Sigmoid colon (tissue), 6 donors: ENCODE measurements at regions not wholly inside any gene's neighbourhood (a gene's known extent, or its start where the extent isn't known, plus 50 kb on each side); places are given as distances from the start of the nearest gene placed in this dataset.

ENCODE experiments used
- DNase-seq: peaks from one replicate; pipeline ENCODE4 v3.0.0-alpha.2; 2019
- H3K27ac ChIP-seq, 4 donors: fragments of 200-600 bp; sonication (generic); one replicate each; pipeline ENCODE4 v1.5.1; 2016 to 2019; ENCODE audit warnings: mild to moderate bottlenecking in 1 of 4
- H3K27me3 ChIP-seq, 3 donors: fragments of 200-600 bp; sonication (generic); one replicate each; pipeline ENCODE4 v1.5.1; 2019; ENCODE audit warnings: mild to moderate bottlenecking in 1 of 3
- H3K36me3 ChIP-seq, 4 donors: fragments of 200-600 bp; sonication (generic); one replicate each; pipeline ENCODE4 v1.5.1; 2016 to 2019
- H3K4me1 ChIP-seq, 4 donors: fragments of 200-600 bp; sonication (generic); one replicate each; pipeline ENCODE4 v1.5.1; 2017 to 2019
- H3K4me3 ChIP-seq, 4 donors: fragments of 200-600 bp; sonication (generic); one replicate each; pipeline ENCODE4 v1.5.1; 2017 to 2019; ENCODE audit warnings: mild to moderate bottlenecking in 2 of 4, moderate library complexity in 1 of 4
- H3K9me3 ChIP-seq, 4 donors: fragments of 200-600 bp in 3 of 4; sonication (generic) in 3 of 4; one replicate each; pipeline versions ENCODE4 v1.5.1 to v1.6.1; 2013 to 2019
- EP300 ChIP-seq, 4 donors: sonication (generic); formaldehyde crosslinking; IDR thresholded peaks; one replicate each; pipeline ENCODE4 v1.6.1; 2017; ENCODE audit warnings: antibody characterized with exemption in 4 of 4
- POLR2A ChIP-seq, 2 donors: fragments of 450-650 bp; IDR thresholded peaks; one replicate each; pipeline ENCODE4 v1.6.1; 2016; ENCODE audit warnings: antibody characterized with exemption in 2 of 2, mild to moderate bottlenecking in 2 of 2, moderate library complexity in 2 of 2
- POLR2AphosphoS5 ChIP-seq, 4 donors: sonication (generic); formaldehyde crosslinking; IDR thresholded peaks; one replicate each; pipeline ENCODE4 v1.6.1; 2017; ENCODE audit warnings: antibody characterized with exemption in 4 of 4
- WGBS, 2 donors: extraction: QIAGEN DNeasy Blood & Tissue Kit; methylation state at CpG; one replicate each; pipeline ENCODE4 v1.1.7; 2013; 5-methylcytosine and 5-hydroxymethylcytosine counted together
- intact Hi-C: fragments of 100-400 bp; cut with DNase I; formaldehyde crosslinking; loops from one replicate; pipeline ENCODE4 v1.15.1; 2023
- TF ChIP-seq, protein P1 (sequence below), 4 experiments: fragments of 450-650 bp in 3 of 4; fragments of 200-600 bp in 1 of 4; IDR thresholded peaks; one replicate each; pipeline ENCODE4 v1.5.1; 2016 to 2019; ENCODE audit warnings: antibody characterized with exemption in 4 of 4, mild to moderate bottlenecking in 3 of 4, moderate library complexity in 2 of 4
- donor health status: healthy with polysubstance abuse.
- donor health status: healthy.

DNA sequence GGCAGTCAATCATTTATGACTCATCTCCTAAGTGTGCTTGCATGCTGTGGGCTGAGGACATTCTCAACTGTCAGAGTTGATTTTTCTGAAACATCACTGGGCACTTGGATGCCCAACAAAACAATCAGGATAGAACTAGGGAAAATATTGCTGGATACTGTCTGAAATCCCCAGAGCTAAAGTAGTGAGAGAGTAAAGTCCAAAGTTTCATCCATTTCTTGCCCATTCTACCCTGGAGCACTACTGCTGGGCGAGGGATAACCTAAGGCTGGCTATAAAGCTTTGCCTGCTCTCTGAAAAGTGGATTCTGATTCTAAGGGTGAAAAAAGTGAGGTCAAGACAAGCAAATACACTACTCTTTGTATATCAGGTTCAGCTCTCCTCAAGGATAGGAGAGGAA lies 279.6 kb upstream of the EDA2R start:
- Histone ChIP-seq H3K36me3 (no peaks in the 10 kb centered on the region), H3K4me3 (no peak overlapping the region), H3K27ac (no peak overlapping the region), H3K27me3 (no peaks in the 10 kb centered on the region), H3K9me3 (no peaks in the 10 kb centered on the region), H3K4me1 (no peaks in the 10 kb centered on the region)
- TF ChIP-seq POLR2AphosphoS5 (IDR thresholded peaks at IDR 0.05) (no peak), EP300 (IDR thresholded peaks at IDR 0.05) (no peak), POLR2A (IDR thresholded peaks at IDR 0.05) (no peak)
- TF ChIP-seq, protein P1, sequence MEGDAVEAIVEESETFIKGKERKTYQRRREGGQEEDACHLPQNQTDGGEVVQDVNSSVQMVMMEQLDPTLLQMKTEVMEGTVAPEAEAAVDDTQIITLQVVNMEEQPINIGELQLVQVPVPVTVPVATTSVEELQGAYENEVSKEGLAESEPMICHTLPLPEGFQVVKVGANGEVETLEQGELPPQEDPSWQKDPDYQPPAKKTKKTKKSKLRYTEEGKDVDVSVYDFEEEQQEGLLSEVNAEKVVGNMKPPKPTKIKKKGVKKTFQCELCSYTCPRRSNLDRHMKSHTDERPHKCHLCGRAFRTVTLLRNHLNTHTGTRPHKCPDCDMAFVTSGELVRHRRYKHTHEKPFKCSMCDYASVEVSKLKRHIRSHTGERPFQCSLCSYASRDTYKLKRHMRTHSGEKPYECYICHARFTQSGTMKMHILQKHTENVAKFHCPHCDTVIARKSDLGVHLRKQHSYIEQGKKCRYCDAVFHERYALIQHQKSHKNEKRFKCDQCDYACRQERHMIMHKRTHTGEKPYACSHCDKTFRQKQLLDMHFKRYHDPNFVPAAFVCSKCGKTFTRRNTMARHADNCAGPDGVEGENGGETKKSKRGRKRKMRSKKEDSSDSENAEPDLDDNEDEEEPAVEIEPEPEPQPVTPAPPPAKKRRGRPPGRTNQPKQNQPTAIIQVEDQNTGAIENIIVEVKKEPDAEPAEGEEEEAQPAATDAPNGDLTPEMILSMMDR (IDR thresholded peaks at IDR 0.05): no peak
- WGBS, 2 donors: 32 to 63% methylated on average over 1 of the region's 1 CpG
- no peak for DNase-seq
- intact Hi-C loops: no loop called here

DNA sequence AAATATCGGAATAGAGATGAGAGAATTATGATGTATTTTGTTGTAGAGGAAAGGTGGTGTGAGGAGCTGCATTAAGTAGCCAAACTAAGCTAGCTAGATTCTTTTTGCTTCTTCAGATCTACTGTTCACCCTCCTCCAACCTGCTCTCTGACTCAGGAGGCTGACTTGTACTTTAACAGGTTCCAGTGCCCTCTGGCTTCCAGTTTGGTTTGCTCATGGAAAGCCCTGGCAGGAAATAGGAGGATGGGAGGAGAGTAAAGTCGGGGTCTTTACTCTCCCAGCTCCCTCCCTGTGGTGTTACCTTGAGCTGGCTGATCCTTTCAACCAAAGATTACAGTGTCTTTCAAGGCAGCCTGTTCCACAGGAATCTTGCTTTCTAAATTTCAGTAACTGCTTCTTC lies 277.0 kb upstream of the EDA2R start:
- intact Hi-C loops: no loop called here
- 64 to 69% methylated on average over 2 of the region's 2 CpGs for WGBS, 2 donors

DNA sequence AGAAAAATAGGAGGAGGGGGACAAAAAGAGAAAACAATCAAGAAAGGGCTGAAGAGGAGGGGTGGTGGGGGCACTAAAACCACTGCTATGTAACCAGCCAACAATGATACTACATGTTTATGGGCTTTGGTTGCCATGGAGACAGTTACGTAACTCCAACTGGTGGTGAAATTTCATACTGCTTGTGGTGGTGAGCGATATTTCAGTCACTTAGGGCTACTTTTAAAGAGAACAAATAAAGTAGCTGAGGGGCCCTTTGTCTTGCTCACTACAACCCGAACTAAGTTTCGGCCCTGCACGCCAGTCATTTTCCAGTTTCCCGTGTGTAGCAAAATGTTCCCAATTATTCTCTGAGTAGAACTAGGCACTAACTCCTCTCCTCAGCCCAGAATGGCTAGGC lies 275.2 kb upstream of the EDA2R start:
- no peaks in the 10 kb centered on the region for H3K27me3 ChIP-seq
- 6 to 41% methylated on average over 6 of the region's 6 CpGs for whole genome bisulfite sequencing, 2 donors
- no peak for DNase-seq
- intact Hi-C loops: no loop called here
- no peak overlapping the region for H3K27ac ChIP-seq
- TF ChIP-seq POLR2AphosphoS5 (IDR thresholded peaks at IDR 0.05): no peak
- TF ChIP-seq, protein P1 (IDR thresholded peaks at IDR 0.05): no peak
- TF ChIP-seq EP300 (IDR thresholded peaks at IDR 0.05): no peak
- no peak for TF ChIP-seq POLR2A (IDR thresholded peaks at IDR 0.05)
- no peaks in the 10 kb centered on the region for H3K9me3 ChIP-seq
- no peaks in the 10 kb centered on the region for H3K4me1 ChIP-seq
- no peaks in the 10 kb centered on the region for H3K36me3 ChIP-seq
- H3K4me3 ChIP-seq: no peak overlapping the region

More for the DNA sequence above, 277.0 kb upstream of the EDA2R start:
- H3K27me3 ChIP-seq: no peaks in the 10 kb centered on the region
- TF ChIP-seq POLR2AphosphoS5 (IDR thresholded peaks at IDR 0.05): no peak
- TF ChIP-seq, protein P1 (IDR thresholded peaks at IDR 0.05): no peak
- TF ChIP-seq POLR2A (IDR thresholded peaks at IDR 0.05): no peak
- no peak for TF ChIP-seq EP300 (IDR thresholded peaks at IDR 0.05)
- DNase-seq: no peak
- H3K9me3 ChIP-seq: no peaks in the 10 kb centered on the region
- no peak overlapping the region for H3K27ac ChIP-seq
- no peak overlapping the region for H3K4me3 ChIP-seq
- no peaks in the 10 kb centered on the region for H3K36me3 ChIP-seq
- H3K4me1 ChIP-seq: no peaks in the 10 kb centered on the region

DNA sequence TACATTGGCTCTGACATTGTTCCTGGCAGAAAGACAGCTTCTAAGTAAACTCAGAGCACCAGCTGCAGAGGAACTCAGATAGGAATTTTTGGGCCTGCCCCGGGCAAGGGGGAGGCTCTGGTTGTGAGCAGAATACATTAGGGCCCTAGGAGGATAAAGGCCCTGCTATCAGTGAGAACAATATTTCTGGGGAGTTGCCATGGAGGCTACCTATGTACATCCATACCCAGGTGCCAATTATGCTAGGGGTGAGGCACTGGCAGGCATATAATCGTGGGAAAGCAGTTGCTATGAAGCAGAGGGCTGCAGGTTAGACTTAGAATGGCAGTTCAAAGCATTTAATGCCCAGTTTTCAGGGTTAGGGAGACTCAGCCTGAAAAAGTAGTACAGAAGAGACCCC lies 273.5 kb upstream of the EDA2R start:
- H3K4me3 ChIP-seq: no peak overlapping the region
- no peaks in the 10 kb centered on the region for H3K27me3 ChIP-seq
- intact Hi-C loops: no loop called here
- no peaks in the 10 kb centered on the region for H3K9me3 ChIP-seq
- H3K27ac ChIP-seq: no peak overlapping the region
- TF ChIP-seq, protein P1 (IDR thresholded peaks at IDR 0.05): no peak
- TF ChIP-seq POLR2AphosphoS5 (IDR thresholded peaks at IDR 0.05): no peak
- no peak for TF ChIP-seq POLR2A (IDR thresholded peaks at IDR 0.05)
- no peak for TF ChIP-seq EP300 (IDR thresholded peaks at IDR 0.05)
- no peak for DNase-seq
- WGBS, 2 donors: 13 to 42% methylated on average over 2 of the region's 2 CpGs
- no peaks in the 10 kb centered on the region for H3K36me3 ChIP-seq
- H3K4me1 ChIP-seq: no peaks in the 10 kb centered on the region

DNA sequence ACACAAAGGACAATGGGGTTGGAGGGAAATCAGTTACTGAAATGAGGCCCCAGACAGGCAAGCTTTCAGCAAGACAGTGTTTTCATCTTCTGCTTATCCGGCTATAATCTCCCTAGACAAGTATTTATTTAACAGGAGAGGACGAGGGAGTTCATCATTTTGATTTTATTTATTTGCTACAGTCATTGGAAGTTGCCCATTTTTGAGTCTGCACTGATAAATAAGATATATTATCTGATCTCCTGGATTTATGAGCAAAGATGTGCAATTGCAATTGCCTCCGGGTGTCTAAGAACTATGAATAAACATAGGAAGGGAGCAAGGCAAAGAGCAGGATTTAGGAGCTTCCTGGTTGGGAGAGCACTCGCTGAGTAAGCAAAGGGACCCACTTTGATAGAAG lies 263.2 kb upstream of the EDA2R start:
- H3K4me1 ChIP-seq: no peaks in the 10 kb centered on the region
- no peaks in the 10 kb centered on the region for H3K9me3 ChIP-seq
- intact Hi-C loops: no loop called here
- H3K36me3 ChIP-seq: no peaks in the 10 kb centered on the region
- no peak for DNase-seq
- TF ChIP-seq, protein P1 (IDR thresholded peaks at IDR 0.05): no peak
- TF ChIP-seq EP300 (IDR thresholded peaks at IDR 0.05) (no peak), POLR2A (IDR thresholded peaks at IDR 0.05) (no peak), POLR2AphosphoS5 (IDR thresholded peaks at IDR 0.05) (no peak)
- WGBS, 2 donors: 13 to 34% methylated on average over 4 of the region's 4 CpGs
- no peaks in the 10 kb centered on the region for H3K27me3 ChIP-seq
- no peak overlapping the region for H3K27ac ChIP-seq
- H3K4me3 ChIP-seq: no peak overlapping the region
